GM12875 (cell line): ENCODE measurements at regions not wholly inside any gene's neighbourhood (a gene's known extent, or its start where the extent isn't known, plus 50 kb on each side); places are given as distances from the start of the nearest gene placed in this dataset.

Experiments used
- H3K4me3 ChIP-seq: one replicate; pipeline ENCODE4 v1.5.1; 2011; ENCODE audit warnings: low read depth, low read length, control low read depth
- CTCF ChIP-seq: IDR thresholded peaks from 2 replicates; pipeline ENCODE4 v1.5.1; 2011; ENCODE audit warnings: low read depth, mild to moderate bottlenecking, control low read depth, inconsistent platforms, low read length, moderate library complexity, borderline replicate concordance; ENCODE audit not compliant: insufficient read depth

DNA sequence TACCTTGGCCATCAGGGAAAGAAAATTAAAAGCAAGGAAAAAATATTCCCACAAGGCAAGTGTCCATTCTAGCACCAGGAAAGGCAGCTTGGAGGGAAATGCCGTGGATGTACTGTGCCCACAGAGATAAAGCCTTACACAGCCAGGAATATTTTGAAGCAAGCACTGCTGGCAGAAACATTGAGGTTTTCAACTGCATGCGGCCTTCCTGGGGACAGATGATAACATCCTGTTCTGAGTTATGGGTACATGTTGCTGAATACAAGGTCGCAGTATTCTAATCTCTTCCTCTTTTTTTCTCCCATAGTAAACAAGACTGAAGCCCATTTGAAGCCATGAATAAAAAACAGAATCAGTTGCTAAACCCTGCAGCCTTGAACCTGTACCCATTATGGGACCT is 197.1 kb downstream of the BTG1 start:
- TF ChIP-seq CTCF = no peak
- H3K4me3 ChIP-seq = no peak overlapping the region

DNA sequence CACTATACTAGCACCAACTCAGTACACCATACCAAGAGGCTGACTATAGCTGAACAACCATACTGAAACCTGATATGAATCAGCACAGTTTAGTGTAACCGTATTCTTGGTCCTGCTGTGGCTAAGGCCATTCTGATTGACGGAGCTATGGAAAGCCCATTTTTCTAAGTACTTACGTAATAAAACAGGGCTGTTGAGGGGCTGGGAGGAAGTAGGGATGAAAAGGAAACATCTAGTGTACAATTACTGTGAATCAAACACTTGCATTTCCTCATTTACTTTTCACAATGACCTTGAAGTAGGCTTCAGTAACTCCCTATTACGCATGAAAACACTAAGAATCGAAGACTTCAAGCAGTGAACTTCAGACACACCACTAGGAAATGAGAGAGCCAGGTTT is 198.2 kb downstream of the BTG1 start:
- no peak overlapping the region for H3K4me3 ChIP-seq
- no peak for TF ChIP-seq CTCF

- no peak for TF ChIP-seq CTCF
- no peak overlapping the region for H3K4me3 ChIP-seq
These were observed 201.0 kb downstream of the BTG1 start for GRCh38 chr12:91944637-91945036.

DNA sequence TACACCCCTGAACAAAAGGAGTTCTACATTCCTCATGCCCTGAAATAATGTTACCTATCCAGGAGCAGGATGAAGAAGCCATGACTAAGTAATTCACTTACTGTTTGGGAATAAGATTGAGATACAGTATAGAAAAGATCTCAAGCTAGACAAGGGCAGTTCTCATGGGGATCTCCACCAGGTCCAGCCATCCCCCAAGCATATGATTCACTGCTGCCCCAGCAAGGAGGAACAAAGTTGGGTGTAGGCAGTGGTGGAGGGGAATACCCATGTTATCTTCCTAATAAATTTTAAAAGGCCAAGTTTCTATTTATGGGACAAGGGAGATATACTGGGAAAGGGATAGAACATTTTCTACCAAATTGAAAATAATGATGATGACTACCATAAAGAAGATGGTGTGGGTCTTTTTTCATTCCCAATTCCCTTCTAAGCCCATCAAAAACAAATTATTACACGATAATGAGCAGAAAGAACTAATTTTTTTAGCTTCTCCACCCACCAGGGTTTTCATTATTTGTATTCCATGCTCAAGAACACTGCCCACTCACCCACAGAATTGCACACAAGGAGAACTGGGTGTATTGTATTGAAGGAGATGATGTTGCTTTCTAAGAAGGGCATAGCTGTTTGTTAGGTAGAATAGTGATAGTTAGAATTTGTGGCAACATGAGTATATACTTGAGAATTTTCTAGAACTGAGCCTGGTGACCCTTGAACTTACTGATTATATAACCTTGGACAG is 204.6 kb downstream of the BTG1 start:
- TF ChIP-seq CTCF = no peak
- H3K4me3 ChIP-seq = no peak overlapping the region

GRCh38 chr12:91940322-91940721 is 205.3 kb downstream of the BTG1 start:
- no peak for TF ChIP-seq CTCF
- no peak overlapping the region for H3K4me3 ChIP-seq

DNA sequence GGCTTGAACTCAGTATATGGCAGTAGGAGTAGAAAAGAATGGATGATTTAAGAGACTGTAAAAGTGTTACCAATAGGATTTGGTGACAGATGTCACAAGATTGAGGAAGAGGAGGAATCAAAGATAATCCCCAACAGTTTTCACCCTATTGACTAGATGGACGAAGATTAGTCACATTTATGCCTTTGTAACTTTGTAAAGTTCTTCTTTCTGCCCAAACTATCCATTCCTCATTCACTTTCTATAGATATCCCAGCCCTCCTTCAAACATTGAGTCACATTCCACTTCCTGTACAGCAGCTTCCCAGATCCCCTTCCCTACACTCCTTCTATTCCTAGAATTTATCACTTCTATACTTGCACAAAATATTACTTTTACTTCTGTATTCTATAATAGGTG is 207.9 kb downstream of the BTG1 start:
- TF ChIP-seq CTCF = no peak
- H3K4me3 ChIP-seq = no peak overlapping the region

- H3K4me3 ChIP-seq = no peak overlapping the region
- TF ChIP-seq CTCF = no peak
These were observed 208.6 kb downstream of the BTG1 start for GRCh38 chr12:91937009-91937408.
